Stimulated activated CD8-positive, alpha-beta memory T cell treated with anti-CD3 and anti-CD28 coated beads, Interleukin-12 subunit alpha, Interleukin-12 subunit beta, amount 100 ng/mL, for 24 hours (primary cell): ENCODE measurements at regions not wholly inside any gene's neighbourhood (a gene's known extent, or its start where the extent isn't known, plus 50 kb on each side); places are given as distances from the start of the nearest gene placed in this dataset.

Source experiments
- DNase-seq: peaks from one replicate; pipeline ENCODE4 v3.0.0-alpha.2; 2020; ENCODE audit errors: extremely low read depth

DNA sequence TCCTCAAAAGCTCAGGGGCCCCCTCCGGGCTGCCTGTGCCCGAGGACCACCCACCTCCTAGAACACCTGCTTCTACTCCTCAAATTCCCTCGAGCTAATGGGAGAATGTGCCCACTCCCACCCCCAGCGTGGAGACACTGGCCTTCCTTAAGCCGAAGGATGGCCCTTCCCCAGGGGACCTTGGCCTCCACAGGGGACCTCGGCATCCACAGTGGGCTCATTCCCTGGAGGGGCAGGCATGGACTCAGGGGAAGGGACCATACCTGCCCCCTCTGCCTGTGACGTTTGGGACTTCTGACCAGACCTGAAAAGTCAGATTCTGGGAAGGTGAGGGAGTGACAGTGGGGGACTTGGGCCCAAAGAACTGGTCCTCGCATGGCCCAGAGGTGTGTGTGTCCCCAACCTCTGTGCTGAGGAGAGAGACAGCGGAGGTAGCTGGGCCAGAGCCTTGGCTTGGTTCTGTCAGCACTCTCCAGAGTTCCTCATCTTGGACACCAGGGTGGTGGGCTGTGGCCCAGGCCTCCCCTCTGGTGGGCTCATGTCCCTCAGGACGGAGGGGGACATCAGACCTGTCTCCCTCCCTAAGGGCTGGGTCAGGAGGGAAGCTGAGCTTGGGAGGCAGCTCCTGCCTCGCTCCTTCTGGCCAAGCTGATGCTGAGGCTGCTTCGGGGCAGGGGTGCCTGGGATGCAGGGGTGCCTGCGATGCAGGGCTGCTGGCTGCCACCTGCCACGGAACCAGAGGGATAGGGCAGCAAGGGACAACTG is 240.4 kb downstream of the HAUS1 start:
- no peak for DNase-seq

DNA sequence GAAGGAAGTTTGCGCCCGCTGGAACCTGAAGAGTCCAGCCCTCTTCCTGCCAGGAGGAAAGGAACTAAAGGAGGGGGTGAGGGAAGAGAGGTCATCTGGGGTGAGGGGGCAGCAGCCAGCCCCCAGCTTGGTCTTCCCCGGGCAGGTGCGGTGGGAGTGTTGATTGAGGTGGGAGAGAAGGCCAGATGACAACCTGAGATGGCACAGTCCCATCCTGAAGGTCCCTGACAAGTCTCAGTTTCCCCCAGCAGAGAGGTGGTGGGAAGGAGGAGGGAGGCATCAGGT is 240.9 kb downstream of the HAUS1 start:
- DNase-seq: no peak

DNA sequence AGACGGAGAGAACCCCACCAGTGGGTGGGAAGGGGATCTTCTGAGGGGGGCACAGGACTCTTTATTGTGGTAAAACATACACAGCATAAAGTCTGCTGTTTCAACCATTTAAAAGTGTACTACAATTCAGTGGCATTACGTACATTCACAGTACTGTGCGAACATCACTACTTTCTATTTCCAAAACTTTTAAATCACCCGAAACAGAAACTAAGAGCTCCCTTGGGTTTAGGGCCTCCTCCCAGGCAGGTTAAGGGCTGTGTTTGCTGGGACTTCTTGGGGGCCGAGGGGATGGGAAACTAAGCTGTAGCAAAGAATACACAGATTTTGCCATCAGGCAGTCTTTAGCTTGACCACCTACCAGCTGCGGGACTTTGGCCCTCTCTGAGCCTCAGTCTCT is 242.0 kb downstream of the HAUS1 start:
- no peak for DNase-seq

DNA sequence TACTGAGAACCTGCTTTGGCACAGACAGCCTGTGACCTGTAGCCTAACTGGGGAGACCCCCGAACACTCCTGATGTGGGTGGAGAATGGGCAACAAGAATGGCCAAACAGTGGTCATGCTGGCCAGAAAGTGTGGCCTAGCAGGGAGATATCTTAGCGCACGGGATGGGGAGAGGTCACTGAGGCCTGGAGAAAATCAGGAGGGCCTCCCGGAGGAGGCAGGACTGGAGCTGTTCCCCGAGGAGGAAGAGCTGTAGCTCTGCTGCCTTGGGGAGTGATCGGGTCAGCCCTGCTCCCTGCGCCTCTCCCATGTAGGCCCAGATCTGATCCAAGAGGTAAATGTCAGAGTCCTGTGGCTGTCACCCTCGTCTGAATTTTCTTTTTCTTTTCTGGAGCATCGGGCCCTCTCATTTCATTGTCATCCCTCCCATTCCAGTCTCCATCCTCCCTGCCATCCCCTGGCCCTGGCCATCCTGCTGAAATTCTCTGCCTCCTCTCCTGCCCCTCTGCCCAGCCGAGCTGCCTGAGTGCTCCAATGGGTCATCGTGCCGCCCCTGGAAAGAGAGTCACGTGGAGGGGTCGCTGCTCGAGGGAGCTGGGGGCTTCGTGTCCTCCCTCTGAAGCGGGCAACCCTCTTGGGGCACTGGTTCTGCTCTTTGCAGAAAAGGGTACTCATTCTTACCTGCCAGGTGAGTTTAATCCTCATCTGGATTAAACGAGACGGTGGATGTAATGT is 242.9 kb downstream of the HAUS1 start:
- no peak for DNase-seq

DNA sequence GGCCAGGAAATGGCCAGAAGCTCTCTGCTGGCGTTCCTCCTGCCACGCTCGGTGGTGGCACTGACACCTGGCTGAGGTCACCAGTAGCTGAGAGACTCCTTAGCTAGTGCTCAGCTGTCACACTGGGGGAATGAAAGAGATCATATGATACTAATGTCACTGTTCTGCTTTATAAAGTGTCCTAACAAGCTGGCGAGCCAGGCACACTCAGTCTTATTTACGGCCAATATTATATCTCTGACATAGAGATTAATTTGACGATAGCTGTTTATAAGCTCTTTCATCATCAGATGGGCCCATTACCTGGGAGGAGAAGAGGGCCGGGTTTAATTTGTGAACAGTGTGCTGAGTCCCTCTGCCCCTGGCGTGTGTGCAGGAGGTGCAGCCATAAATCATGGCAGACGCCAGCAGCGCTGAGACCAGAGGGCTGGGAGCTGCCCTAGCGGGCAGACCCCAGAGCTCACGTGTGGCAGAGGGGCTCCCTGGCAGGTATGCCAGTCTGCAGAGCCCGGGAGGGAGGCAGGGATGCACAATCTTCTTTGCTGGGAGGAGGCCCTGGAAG is 246.5 kb downstream of the HAUS1 start:
- DNase-seq: no peak

DNA sequence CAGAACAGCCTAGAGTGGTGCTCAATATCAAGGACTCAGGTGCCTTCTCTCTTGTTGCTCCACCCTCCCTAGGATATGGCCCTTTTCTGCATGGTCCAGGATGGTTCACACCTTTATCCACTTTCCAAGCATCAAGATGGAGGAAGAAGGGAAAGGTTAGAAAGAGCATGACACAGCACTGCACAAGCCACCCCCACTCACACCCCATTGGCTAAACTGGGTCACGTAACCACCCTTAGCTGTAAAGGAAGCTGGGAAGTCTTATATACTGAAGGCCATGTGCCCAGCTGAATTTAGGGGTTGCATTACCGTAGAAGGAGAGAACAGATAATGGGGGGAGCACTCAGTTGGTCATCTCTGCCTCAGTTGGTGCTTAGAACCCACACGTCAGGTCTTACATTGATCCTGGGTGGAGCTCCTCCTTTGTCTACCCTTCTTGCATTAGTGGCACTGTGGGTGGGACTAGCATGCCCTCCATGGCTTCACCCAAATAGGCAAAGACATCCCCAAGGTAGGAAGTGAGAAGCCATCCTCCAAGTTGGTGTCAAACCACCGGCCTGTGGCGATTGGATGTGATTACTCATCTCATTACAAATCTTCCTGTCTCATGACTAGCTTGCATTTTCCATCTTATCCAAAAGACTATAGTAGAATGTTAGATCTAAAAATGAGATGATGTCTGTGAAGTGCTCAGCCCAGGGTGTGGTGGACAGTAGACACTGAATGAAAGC is 248.5 kb downstream of the HAUS1 start:
- DNase-seq: no peak

DNA sequence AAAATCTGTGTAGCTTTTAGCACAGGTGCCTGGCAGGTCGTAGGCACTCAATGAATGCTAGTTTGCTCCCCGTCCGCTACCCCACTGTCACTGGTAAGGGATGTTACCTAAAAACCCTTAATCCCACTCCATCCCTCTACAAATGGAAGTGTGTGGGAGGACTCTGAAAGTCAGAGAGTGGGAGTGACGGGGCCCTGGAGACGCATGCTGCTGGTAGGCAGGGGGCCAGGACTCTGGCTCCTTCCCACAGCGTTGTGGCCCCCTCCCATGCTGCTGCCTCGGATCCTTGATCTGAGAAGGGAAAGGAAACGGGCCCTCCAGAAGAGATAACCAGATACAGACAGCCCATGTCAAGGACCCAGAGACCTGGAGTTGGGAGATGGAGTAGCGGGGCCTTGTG is 249.3 kb downstream of the HAUS1 start:
- no peak for DNase-seq

DNA sequence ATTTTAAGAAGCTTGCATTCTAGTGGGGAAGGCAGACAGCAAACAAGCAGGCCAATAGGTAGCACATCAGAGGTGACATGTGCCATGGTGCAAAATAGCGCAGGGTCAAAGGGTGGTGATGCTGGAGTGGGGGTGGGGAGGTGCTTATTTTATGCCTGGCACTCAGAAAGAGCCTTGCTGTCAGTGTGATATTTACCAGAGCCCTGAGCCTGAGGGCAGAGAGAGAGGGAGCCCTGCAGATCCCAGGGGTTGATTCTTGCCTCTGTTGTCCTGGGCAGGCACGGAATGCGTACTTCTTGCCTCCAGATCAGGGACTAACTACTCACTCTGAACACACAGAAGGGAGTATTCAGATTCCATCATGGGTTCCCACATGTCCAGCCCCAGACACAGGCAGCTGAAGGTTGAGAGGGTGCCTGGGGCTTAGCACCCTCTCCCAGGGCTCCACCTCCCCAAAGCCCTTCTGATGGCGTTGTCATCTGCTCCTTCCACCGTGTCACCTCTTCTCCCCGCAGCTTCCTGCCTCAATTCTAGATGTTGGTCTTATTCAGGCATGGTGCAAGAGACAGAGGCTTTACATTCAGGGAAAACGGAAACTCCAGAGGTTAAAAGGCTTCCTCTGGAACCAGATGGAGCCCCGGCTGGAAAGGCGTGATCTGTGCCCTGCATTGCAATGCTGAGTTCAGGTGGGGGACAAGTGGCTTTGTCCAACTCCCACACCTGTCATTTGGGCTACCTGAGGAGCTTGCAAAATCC is 252.3 kb downstream of the HAUS1 start:
- DNase-seq: no peak

DNA sequence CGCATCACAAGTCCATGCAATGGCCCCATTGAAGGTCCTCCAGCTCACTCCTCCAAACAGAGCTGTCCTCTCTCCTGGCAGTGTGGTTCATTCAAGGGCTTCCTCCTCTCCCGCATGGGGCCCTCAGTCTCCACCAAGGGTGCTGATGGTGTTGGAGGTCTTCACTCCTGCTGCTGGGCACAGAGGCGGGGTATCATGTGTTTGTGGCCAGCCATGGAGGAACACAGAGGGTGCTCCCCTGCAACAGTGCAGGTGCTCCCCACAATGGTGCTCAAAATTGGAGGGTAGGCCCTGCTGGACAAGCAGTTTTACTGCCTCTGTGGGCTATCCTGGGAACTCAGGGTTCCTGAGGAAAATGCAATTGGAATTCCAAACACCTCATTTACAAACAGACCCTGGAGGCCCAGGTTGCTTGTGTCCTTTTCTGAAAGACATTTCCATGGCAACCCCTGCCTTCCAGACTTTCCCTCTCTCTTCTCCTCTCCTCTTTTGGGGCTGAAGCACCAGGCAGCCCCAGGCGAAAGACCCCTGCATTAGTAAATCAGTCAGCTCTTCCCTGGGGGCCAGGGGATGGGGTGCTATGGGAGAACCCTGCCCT is 256.0 kb downstream of the HAUS1 start:
- no peak for DNase-seq

DNA sequence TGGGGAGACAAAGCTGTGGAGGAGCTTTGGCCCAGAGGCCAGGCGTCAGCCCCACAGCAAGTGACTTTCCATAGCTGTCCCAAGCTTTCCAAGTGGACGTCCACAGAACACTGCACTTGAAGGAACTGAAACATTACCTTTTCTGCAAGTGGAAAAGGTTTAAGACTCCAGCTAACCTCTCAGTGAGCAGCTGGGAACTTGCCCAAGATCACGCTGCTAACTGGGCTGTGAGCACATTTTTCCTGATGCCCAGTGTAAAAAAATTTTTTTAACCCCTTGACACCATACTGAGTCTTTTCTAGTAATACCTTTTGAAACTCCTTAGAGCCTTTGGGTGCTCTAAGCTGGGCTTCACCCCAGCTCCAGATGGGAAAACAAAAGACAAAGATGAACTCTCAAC is 256.7 kb downstream of the HAUS1 start:
- no peak for DNase-seq

DNA sequence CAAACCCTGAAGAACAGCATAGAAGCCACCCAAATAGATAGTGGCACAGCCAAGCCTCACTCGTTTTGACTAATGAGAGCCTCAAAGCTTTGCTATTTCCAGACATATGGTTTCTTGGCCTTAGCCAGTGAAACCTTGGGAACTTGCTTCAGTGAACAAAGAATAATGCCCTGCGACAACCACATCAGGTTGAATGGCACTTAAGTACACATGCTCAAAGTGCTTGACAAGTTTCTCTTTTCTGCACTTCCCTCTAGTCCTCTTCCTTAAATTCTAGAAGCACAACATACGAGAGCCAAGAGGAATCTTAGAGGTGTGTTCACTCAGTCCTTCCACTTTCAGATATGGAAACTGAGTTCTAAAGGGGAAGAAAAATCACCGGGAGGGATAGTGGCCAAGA is 258.3 kb downstream of the HAUS1 start:
- DNase-seq: no peak

DNA sequence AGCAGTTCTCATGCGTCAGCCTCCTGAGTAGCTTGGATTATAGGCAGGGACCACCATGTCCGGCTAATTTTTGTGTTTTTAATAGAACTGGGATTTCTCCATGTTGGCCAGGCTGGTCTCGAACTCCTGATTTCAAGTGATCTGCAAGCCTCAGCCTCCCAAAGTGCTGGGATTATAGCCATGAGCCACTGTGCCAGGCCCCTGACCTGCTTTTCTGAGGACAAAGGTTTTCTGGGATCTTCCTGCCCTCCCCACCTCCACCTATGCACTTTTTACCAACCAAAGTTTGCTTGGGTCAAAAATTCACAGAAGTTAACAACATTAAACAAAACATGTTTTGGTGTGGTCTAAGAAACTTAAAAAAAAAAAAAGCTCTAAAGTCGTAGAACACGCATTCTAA is 259.9 kb downstream of the HAUS1 start:
- no peak for DNase-seq

DNA sequence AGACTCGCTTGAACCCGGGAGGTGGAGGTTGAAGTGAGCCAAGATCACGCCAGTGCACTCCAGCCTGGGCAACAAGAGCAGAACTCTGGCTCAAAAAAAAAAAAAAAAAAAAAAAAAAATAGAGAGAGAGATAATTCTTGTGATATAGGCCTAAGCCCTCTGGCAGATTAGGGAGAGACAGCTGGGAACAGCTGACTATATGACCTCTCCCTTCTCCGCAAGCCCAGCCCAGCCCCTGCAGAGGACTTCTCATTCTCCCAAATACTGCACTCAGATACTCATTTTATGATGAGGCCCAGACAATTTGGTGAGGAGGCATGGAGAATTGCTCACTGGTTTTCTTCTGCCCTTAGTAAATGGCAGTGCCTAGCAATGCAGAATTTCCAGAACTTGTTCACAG is 262.0 kb downstream of the HAUS1 start:
- no peak for DNase-seq

DNA sequence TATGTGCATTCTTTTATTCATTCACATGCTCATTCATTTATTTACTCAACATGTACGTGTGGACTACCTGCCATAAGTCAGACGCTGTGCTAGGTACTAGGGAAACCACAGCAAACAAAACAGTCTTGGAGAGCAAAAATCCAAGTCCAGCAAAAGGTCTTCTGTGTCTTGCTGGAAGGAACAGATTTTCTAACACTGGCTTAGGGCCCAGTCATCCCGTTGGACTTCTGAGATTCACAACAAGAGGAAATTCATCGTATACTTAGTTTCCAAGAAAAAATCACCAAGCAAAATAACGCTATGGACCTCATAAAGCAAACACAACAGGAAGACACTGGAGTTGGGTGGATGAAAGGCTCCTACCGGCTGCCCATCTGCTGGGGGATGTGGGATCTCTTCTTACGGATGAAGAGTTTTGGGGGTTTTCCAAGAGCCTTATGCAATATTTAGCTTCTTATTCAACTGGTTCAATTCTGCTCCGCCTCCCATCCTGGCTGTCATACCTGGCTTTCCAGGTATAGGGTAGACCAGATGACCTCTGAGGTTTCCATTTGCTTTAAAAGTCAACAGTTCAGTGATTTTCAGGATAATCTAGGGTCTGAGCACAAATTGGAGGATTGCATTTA is 262.7 kb downstream of the HAUS1 start:
- no peak for DNase-seq

DNA sequence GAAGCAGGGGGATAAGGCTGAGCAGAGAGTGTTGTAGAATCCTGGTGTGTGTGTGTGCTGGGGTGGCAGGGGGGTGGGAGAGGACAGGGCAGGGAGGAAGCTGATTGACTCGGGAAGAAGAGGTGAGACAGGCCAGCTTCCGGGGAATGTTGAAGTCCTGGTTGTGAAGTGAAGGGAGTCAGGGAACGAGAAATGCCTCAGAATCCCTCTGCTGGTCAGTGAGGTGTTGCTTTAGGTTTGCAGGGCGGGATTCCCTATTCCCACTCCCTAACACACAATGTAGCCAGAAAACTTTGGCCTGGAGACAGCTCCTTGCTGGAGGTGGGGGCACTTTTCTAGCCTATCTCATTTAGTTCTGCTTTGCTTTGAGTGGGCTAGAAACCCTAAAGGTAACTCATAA is 265.1 kb downstream of the HAUS1 start:
- DNase-seq: no peak

DNA sequence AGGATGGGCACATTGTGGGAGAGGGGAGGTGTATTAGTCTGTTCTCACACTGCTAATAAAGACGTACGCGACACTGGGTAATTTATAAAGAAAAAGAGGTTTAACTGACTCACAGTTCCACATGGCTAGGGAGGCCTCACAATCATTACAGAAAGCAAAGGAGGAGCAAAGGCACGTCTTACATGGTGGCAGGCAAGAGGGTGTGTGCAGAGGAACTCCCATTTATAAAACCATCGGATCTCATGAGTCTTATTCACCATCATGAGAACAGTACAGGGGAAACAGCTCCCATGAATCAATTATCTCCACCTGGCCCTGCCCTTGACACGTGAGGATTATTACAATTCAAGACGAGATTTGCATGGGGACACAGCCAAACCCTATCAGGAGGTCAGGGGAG is 266.7 kb downstream of the HAUS1 start:
- no peak for DNase-seq

DNA sequence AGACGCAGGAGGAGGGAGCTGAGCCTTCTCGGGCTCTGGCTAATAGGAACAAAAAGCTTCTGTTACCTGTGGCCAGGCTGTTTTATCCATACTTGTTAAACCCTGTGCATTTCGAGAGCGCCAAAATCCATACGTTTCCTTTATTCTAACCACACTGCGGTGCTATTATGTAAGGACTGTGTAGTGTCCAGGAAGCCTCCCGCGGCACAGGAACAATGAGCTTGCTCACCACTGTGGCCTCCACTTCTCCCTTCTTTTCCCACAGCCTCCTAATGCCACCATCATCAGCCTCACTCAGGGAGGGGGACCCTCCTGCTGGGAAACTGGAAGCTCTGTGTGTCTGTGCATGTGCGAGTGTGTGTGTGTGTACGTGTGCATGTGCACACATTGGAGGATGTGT is 268.5 kb downstream of the HAUS1 start:
- no peak for DNase-seq

DNA sequence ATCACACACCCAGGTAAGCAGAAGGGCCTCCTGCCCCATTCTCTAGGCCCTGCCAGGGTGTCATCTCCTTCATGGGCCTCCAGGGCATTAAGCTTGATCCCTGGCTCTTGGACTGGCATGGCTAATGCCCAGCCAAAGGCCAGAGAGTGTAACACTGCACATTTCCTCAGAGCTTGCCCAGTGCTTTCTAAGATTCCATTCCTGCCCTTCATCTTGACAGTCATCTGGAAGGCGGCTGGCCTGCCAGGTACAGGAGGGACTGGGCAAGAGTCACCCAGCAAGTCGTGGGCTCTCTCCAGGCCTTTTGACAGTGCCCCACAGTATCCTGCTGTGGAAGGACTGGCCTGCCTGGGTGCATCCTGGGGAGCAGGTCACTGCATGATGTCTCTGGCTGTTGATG is 268.9 kb downstream of the HAUS1 start:
- no peak for DNase-seq

DNA sequence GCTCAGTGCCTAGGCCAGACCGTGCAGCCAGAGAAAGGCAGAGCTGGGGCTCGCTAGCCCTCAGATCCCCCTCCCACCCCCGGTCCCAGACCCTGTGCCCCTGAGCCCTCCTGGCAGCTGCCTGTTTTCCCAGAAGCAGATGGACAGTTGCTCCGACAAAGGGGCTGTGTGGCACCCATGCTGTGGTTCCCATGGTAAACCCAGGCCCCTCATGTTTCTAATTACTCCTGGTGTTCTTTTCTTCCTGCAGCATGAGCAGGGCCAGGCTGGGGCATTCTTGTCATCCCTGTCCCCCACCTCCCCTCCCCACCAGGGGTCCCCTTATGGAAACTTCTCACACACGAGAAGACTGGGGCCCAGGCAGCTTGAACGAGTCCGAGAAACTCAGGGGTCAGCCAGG is 269.6 kb downstream of the HAUS1 start:
- no peak for DNase-seq

DNA sequence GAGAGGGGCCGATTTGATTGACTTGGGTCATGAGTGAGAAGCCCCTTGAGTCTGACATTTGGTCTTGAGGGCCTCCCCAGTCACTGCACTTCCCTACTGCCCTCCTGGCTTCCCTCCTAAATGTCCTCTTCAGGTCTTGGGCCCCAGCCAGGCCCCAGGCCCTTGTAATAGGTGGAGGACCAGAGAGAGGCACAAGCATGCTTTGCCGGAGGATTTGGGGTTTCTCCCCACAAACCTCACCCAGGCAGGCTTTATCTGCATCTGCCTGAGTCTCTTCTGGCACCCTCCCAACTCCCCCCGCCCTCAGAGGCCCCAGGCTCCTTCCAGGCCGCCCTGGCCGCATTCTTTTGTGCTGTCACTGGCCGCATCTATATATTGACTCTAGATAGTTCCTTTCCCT is 270.7 kb downstream of the HAUS1 start:
- DNase-seq: no peak

DNA sequence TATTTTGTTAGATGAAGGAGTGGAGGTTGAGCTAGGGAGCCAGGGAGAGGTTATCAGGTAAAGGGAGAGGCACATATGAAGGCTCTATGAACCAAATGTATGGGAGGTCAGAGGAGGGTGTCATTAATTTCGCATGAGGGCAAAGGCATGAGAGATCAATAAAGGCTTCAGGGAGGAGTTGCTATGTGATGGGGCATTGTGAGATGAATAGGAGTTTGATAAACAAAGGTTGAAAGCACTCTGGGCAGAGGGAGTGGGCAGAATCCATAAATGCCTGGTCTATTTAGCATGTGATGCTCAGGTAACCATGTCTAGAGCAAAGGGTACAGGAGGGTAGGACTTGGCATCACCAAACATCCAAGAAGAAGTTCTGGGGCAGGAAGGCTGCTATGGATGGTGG is 273.4 kb downstream of the HAUS1 start:
- no peak for DNase-seq
